ENCODE measurements at regions not wholly inside any gene's neighbourhood (a gene's known extent, or its start where the extent isn't known, plus 50 kb on each side); places are given as distances from the start of the nearest gene placed in this dataset.

- ChIA-PET CTCF (ENCODE audit: partially characterized antibody) (interaction anchor here (1.0 to 1.7 kb wide), 2 partner anchors 21 to 32 kb away, joined by 4 to 5 read pairs; no protein-coding TSS in a partner anchor), POLR2A (ENCODE audit: partially characterized antibody) (interaction anchor here (1.1 kb wide), 1 partner anchor 21 kb away, joined by 3 read pairs; no protein-coding TSS in a partner anchor)
- DNase-seq (ENCODE audit: low read depth in 1 of 2, low spot score in 2 of 2) = no peak
- no peaks in the 10 kb centered on the region for H4K20me1 ChIP-seq (replicated peaks in 1 of 2; ENCODE audit: control insufficient read depth in 1 of 2, insufficient read depth in 2 of 2, low read length in 2 of 2)
- no peaks in the 10 kb centered on the region for H3K79me1 ChIP-seq (ENCODE audit: low read depth, low read length)
- peaks cover 2 to 17% (median 10%) of the 10 kb centered on the region in 4 experiments for H3K4me1 ChIP-seq (replicated peaks in 1 of 4; ENCODE audit: control insufficient read depth in 3 of 4, insufficient read depth in 4 of 4, low read length in 3 of 4)
- no peaks in the 10 kb centered on the region for H3K23me2 ChIP-seq (ENCODE audit: low read depth, low read length)
- no peak overlapping the region for H3K27ac ChIP-seq (ENCODE audit: low read depth, low read length)
- H2BK15ac ChIP-seq (ENCODE audit: low read length) = no peak overlapping the region
- H4K91ac ChIP-seq (replicated peaks; ENCODE audit: insufficient read length, low read length) = no peak overlapping the region
- no peak overlapping the region for H3K4me2 ChIP-seq (ENCODE audit: insufficient read depth in 1 of 2, low read depth in 2 of 2, low read length in 2 of 2)
- H3K79me2 ChIP-seq (ENCODE audit: control insufficient read depth in 1 of 2, insufficient read depth in 2 of 2, low read length in 2 of 2) = no peaks in the 10 kb centered on the region
- H2BK120ac ChIP-seq (replicated peaks; ENCODE audit: low read depth, low read length) = no peak overlapping the region
- no peaks in the 10 kb centered on the region for H3K27me3 ChIP-seq (replicated peaks in 1 of 4; ENCODE audit: control insufficient read depth in 3 of 4, extremely low read depth in 1 of 4, insufficient read depth in 3 of 4, low read length in 3 of 4)
- WGBS, 2 experiments (ENCODE audit: extremely low coverage in 1 of 2, insufficient coverage in 1 of 2, insufficient read length in 1 of 2, insufficient replicate concordance in 2 of 2, low coverage in 1 of 2, low lambda C conversion rate in 2 of 2, missing lambda C conversion rate in 1 of 2) = 91% methylated on average over 4 of the region's 4 CpGs; no CpG with 5 or more reads in 1 of the 2 experiments
- no peak overlapping the region for H4K5ac ChIP-seq (ENCODE audit: insufficient read length, low read depth, low read length)
- H3K18ac ChIP-seq (ENCODE audit: extremely low read depth, low read length) = no peak overlapping the region
- no peaks in the 10 kb centered on the region for H3K9me3 ChIP-seq (ENCODE audit: insufficient read depth in 2 of 2, low read depth in 1 of 2, low read length in 1 of 2)
- no peak overlapping the region for H3K9ac ChIP-seq (replicated peaks in 1 of 4; ENCODE audit: extremely low read depth in 1 of 4, low read depth in 3 of 4, low read length in 3 of 4)
- no peak overlapping the region for H3K14ac ChIP-seq (ENCODE audit: insufficient read length)
- no peak overlapping the region for H2BK5ac ChIP-seq (ENCODE audit: low read depth, low read length)
- no peak overlapping the region for H2AFZ ChIP-seq (ENCODE audit: low read length)
- H3K23ac ChIP-seq (ENCODE audit: insufficient read length) = no peak overlapping the region
- H3K56ac ChIP-seq (replicated peaks; ENCODE audit: insufficient read length, low read depth, low read length) = no peak overlapping the region
- H3K4ac ChIP-seq (replicated peaks; ENCODE audit: insufficient read length, low read depth, low read length) = no peak overlapping the region
- no peak overlapping the region for H2AK5ac ChIP-seq (ENCODE audit: low read depth, low read length)
- no peak overlapping the region for H2BK20ac ChIP-seq (ENCODE audit: low read length)
- FAIRE-seq = no peak
- H4K8ac ChIP-seq (ENCODE audit: extremely low read depth, insufficient read depth, low read length) = no peak overlapping the region
- no peak overlapping the region for H3K4me3 ChIP-seq (ENCODE audit: extremely low read depth in 1 of 4, insufficient read depth in 2 of 4, low read depth in 3 of 4, low read length in 4 of 4)
- H3K36me3 ChIP-seq (ENCODE audit: control insufficient read depth in 2 of 4, insufficient read depth in 4 of 4, low read length in 3 of 4) = no peaks in the 10 kb centered on the region
- no peak overlapping the region for H2BK12ac ChIP-seq (ENCODE audit: low read depth, low read length)
- TF ChIP-seq HDAC6 (IDR thresholded peaks at IDR 0.05; ENCODE audit: low read depth, low read length) (no peak), NRF1 (IDR thresholded peaks at IDR 0.05; ENCODE audit: low read depth, low read length) (no peak), YY1 (IDR thresholded peaks at IDR 0.05; ENCODE audit: low read depth, low read length) (no peak), RBBP5 (IDR thresholded peaks at IDR 0.05; ENCODE audit: borderline replicate concordance, low read depth, low read length) (no peak), BACH1 (IDR thresholded peaks at IDR 0.05; ENCODE audit: low read length) (no peak), KDM1A (IDR thresholded peaks at IDR 0.05; ENCODE audit: borderline replicate concordance, low read length) (no peak; the same call in 1 of the 2 replicates)
Observed at GRCh38 chr22:27437570-27437969, 364.0 kb downstream of the MN1 start.

Data from H1 (cell line).